Esophagus muscularis mucosa (tissue), 4 donors: ENCODE measurements at regions not wholly inside any gene's neighbourhood (a gene's known extent, or its start where the extent isn't known, plus 50 kb on each side); places are given as distances from the start of the nearest gene placed in this dataset.

Source experiments
- DNase-seq: peaks from one replicate; pipeline ENCODE4 v3.0.0-alpha.2; 2017; ENCODE audit errors: extremely low spot score
- H3K27ac ChIP-seq, 4 donors: fragments of 200-600 bp; sonication (generic); replicated peaks in 1 of 4; 1 replicate in 3 of 4; 2 replicates in 1 of 4; pipeline ENCODE4 v1.5.1; 2016 to 2019; ENCODE audit warnings: mild to moderate bottlenecking in 1 of 4
- H3K27me3 ChIP-seq, 4 donors: fragments of 200-600 bp; sonication (generic); one replicate each; pipeline versions ENCODE4 v1.5.1 to v1.6.0; 2016 to 2019
- H3K36me3 ChIP-seq, 4 donors: fragments of 200-600 bp; sonication (generic); one replicate each; pipeline ENCODE4 v1.5.1; 2016 to 2019
- H3K4me1 ChIP-seq, 4 donors: fragments of 200-600 bp; sonication (generic); one replicate each; pipeline ENCODE4 v1.5.1; 2016 to 2019
- H3K4me3 ChIP-seq, 4 donors: fragments of 200-600 bp; sonication (generic); 1 replicate in 2 of 4; 2 replicates in 2 of 4; pipeline ENCODE4 v1.5.1; 2016 to 2019; ENCODE audit warnings: mild to moderate bottlenecking in 4 of 4, moderate library complexity in 1 of 4
- H3K9me3 ChIP-seq, 4 donors: fragments of 200-600 bp; sonication (generic); 1 replicate in 3 of 4; 2 replicates in 1 of 4; pipeline ENCODE4 v1.5.1; 2016 to 2019
- CTCF ChIP-seq, 3 experiments: fragments of 200-600 bp in 2 of 3; fragments of 450-650 bp in 1 of 3; sonication (generic) in 2 of 3; IDR thresholded peaks; one replicate each; pipeline ENCODE4 v1.5.1; 2017 to 2019; ENCODE audit warnings: antibody characterized with exemption in 3 of 3, mild to moderate bottlenecking in 2 of 3, moderate library complexity in 1 of 3
- EP300 ChIP-seq: sonication (generic); formaldehyde crosslinking; IDR thresholded peaks from one replicate; pipeline ENCODE4 v1.6.1; 2017; ENCODE audit warnings: antibody characterized with exemption
- POLR2A ChIP-seq: fragments of 450-650 bp; IDR thresholded peaks from one replicate; pipeline ENCODE4 v1.6.1; 2017; ENCODE audit warnings: antibody characterized with exemption, moderate library complexity, mild to moderate bottlenecking, low read depth
- POLR2AphosphoS5 ChIP-seq, 2 donors: sonication (generic); formaldehyde crosslinking; IDR thresholded peaks; one replicate each; pipeline ENCODE4 v1.6.1; 2017; ENCODE audit warnings: antibody characterized with exemption in 2 of 2
- WGBS: methylation state at CpG from one replicate; pipeline ENCODE4 v1.1.5; 2018; 5-methylcytosine and 5-hydroxymethylcytosine counted together
- intact Hi-C: fragments of 100-400 bp; cut with DNase I; formaldehyde crosslinking; loops from one replicate; pipeline ENCODE4 v1.15.1; 2023

- no peaks in the 10 kb centered on the region for H3K27me3 ChIP-seq
- H3K4me1 ChIP-seq = no peaks in the 10 kb centered on the region
- intact Hi-C loops = no loop called here
- no peak for DNase-seq
- no peak overlapping the region for H3K27ac ChIP-seq
- no peaks in the 10 kb centered on the region for H3K9me3 ChIP-seq
- no peaks in the 10 kb centered on the region for H3K36me3 ChIP-seq
- WGBS = 90% methylated on average over 5 of the region's 5 CpGs
- TF ChIP-seq POLR2AphosphoS5 (IDR thresholded peaks at IDR 0.05) (no peak), CTCF (IDR thresholded peaks at IDR 0.05) (no peak), EP300 (no peak), POLR2A (no peak)
- no peak overlapping the region for H3K4me3 ChIP-seq
Observed at GRCh38 chr14:46488374-46488773, 163.2 kb downstream of the RPL10L start.

- Histone ChIP-seq H3K9me3 (no peaks in the 10 kb centered on the region), H3K36me3 (no peaks in the 10 kb centered on the region), H3K4me1 (no peaks in the 10 kb centered on the region), H3K27ac (no peak overlapping the region), H3K27me3 (no peaks in the 10 kb centered on the region), H3K4me3 (no peak overlapping the region)
- 87% methylated on average over 10 of the region's 10 CpGs for WGBS
- no peak for DNase-seq
- TF ChIP-seq CTCF (IDR thresholded peaks at IDR 0.05) (no peak), EP300 (no peak), POLR2A (no peak), POLR2AphosphoS5 (IDR thresholded peaks at IDR 0.05) (no peak)
- intact Hi-C loops = no loop called here
Observed at GRCh38 chr14:46487582-46488350, 163.8 kb downstream of the RPL10L start.

- DNase-seq = no peak
- no peaks in the 10 kb centered on the region for H3K27me3 ChIP-seq
- no peaks in the 10 kb centered on the region for H3K36me3 ChIP-seq
- H3K27ac ChIP-seq = no peak overlapping the region
- H3K9me3 ChIP-seq = peaks cover 0 to 7% (median 0%) of the 10 kb centered on the region in 4 donors
- intact Hi-C loops = no loop called here
- H3K4me1 ChIP-seq = no peaks in the 10 kb centered on the region
- no peak overlapping the region for H3K4me3 ChIP-seq
- TF ChIP-seq CTCF (IDR thresholded peaks at IDR 0.05) (no peak), EP300 (no peak), POLR2A (no peak), POLR2AphosphoS5 (IDR thresholded peaks at IDR 0.05) (no peak)
Observed at GRCh38 chr14:46482200-46482599, 169.4 kb downstream of the RPL10L start.

- no peaks in the 10 kb centered on the region for H3K27me3 ChIP-seq
- no peak overlapping the region for H3K4me3 ChIP-seq
- no peaks in the 10 kb centered on the region for H3K36me3 ChIP-seq
- H3K4me1 ChIP-seq = no peaks in the 10 kb centered on the region
- WGBS = 40% methylated on average over 3 of the region's 3 CpGs
- TF ChIP-seq POLR2AphosphoS5 (IDR thresholded peaks at IDR 0.05) = no peak
- TF ChIP-seq POLR2A = no peak
- no peak for TF ChIP-seq CTCF (IDR thresholded peaks at IDR 0.05)
- no peak for TF ChIP-seq EP300
- no peak overlapping the region for H3K27ac ChIP-seq
- no peak for DNase-seq
- intact Hi-C loops = no loop called here
- H3K9me3 ChIP-seq = peaks cover 0 to 8% (median 0%) of the 10 kb centered on the region in 4 donors
Observed at GRCh38 chr14:46480817-46481216, 170.8 kb downstream of the RPL10L start.

GRCh38 chr14:46472261-46472660 lies 179.3 kb downstream of the RPL10L start:
- H3K4me3 ChIP-seq = no peak overlapping the region
- H3K9me3 ChIP-seq = peaks cover 0 to 1% (median 0%) of the 10 kb centered on the region in 4 donors
- intact Hi-C loops = no loop called here
- DNase-seq = no peak
- TF ChIP-seq CTCF (IDR thresholded peaks at IDR 0.05) = no peak
- no peak for TF ChIP-seq POLR2AphosphoS5 (IDR thresholded peaks at IDR 0.05)
- H3K36me3 ChIP-seq = no peaks in the 10 kb centered on the region
- no peaks in the 10 kb centered on the region for H3K27me3 ChIP-seq
- H3K27ac ChIP-seq = no peak overlapping the region
- WGBS = 75% methylated on average over 2 of the region's 2 CpGs
- H3K4me1 ChIP-seq = no peaks in the 10 kb centered on the region
